NCI-H69 (cell line): ENCODE measurements at regions not wholly inside any gene's neighbourhood (a gene's known extent, or its start where the extent isn't known, plus 50 kb on each side); places are given as distances from the start of the nearest gene placed in this dataset.

Experiments
- DNase-seq: peaks from one replicate; lab custom pipeline; 2025; lab: John Stamatoyannopoulos, UW

- peak; percentile 92 for DNase-seq
Measured at GRCh38 chr6:131383421-131384411, 189.3 kb upstream of the ARG1 start.

GRCh38 chr6:131387562-131388447 lies 185.2 kb upstream of the ARG1 start:
- peak; percentile 58 for DNase-seq

DNA sequence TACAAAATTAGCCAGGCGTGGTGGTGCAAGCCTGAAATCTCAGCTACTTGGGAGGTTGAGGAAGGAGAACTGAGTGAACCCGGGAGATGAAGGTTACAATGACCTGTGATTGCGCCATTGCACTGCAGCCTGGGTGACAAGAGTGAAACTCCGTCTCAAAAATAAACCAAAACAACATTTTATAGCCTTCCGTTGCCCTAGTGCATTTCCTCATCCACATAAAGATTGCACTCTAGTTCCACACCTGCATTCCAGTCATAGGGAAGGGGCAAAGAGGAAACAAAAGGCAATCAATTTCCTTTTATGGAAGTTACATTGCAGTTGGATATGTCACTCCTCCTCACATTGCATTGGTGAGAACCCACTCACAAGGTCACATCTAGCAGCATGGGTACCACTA lies 182.7 kb upstream of the ARG1 start:
- DNase-seq: no peak

DNA sequence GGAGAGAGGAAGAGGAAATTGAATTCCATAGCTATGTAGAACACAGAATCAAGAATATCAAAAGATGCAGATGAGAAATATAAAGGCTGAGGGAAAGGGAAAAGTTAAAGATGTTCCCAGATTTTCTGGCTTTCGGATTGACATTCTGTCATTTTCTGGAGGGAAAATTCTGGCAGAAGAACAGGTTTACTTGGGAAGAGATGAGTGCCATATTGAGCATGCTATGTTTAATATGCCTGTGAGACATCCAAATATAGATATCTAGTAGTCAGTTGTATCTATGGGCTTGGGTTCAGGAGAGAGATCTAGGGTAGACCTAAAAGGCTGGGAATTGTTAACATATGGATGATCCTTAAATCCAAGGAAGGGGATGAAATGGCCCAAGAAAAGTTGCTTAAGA lies 181.9 kb upstream of the ARG1 start:
- DNase-seq: no peak

GRCh38 chr6:131393433-131393832 lies 179.6 kb upstream of the ARG1 start:
- DNase-seq: no peak

DNA sequence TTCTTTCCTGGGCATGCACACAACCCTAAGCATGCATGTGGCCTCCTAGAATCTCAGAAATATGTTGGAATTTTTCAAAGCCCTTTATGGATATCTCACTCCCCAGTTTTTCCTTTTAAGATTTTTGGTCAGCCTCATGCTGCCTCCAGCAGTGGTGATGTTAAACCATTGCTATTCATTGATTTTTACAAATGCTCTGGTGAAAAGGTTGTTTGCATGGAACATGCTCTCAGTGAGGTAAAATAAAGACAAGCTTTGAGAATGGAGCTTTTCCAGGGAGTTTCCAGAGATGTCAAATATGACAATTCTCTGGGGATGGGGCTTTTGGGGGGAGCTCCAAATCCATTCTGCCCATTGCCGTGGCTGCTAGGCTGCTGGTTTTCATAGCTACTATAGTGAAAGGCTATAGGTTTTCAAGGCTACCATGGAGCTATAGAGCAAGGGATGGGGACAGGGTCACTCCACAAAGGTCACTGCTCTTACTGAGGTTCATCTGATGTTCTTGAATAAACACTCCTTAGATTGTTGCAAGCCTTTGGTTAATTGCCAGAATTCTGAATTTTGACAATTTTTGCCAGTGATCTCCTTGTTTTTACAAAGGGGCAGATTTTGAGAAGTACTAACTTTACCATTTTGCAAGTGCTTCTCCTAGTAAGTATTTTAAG lies 178.1 kb upstream of the ARG1 start:
- DNase-seq: no peak

DNA sequence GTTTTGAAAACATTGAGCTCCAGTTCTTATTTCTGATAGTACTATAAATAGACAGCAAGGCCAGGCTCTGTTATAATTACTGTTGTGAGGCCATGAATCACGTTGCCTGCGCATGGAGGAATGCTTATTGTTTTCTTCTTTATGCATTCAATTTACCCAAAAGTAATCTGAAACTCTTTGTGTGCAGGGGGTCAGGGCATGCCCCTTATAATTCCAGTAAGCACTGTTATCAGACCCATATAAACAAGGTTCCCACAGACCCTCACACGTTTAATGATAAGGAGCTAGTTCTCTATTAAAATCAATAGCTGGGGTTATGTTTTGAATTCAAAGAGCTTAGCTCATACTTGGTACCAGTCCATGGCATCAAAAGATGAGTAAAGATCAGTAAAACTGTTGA lies 174.8 kb upstream of the ARG1 start:
- no peak for DNase-seq

DNA sequence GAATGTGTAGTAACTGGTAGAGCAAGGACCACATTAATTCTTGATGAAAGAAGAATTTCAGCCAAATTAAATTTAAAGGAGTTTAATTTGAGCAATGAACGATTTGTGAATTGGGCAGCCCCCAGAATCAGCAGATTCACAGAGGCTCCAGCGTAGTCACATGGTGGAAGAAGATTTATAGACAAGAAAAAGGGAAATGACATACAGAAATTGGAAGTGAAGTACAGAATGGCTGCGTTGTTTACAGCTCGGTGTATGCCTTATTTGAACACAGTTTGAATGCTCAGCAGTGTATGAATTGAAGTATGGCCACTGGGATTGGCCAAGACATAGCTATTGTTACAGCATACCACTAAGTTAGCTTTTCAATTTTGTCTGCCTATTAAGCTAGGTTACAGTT lies 173.6 kb upstream of the ARG1 start:
- no peak for DNase-seq

DNA sequence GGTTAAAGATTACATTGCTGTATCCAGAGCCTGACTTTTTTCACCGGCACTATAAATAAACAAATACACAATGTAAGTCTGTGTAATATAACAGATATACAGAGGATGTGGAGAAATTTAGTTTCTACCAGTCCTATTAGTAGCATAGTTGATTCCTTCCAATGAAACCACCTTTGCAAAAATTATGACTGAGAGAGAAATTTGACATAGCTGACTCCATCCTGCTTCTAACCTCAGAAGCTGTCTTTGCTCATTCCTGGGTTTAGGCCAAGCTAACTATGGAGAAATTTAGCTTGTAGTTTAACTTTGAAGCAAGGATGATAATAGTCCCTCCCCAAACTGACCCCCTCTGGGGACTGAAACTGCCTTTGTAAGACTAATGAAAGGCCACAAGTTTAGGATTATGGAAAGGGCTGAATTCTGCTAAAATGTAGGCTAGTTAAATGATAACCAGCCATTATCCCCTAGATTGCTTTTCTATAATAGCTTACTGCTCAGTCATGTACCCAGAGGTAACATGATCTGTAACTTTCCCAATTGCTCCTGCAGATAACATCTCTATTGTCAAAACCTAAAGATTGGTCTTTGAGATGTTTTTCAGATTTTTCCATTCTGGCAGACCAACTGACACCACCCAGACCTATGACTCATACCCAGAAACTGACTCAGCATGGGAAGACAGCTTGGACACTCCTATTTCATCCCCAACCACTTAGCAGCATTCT lies 172.8 kb upstream of the ARG1 start:
- DNase-seq: peak; percentile 73

DNA sequence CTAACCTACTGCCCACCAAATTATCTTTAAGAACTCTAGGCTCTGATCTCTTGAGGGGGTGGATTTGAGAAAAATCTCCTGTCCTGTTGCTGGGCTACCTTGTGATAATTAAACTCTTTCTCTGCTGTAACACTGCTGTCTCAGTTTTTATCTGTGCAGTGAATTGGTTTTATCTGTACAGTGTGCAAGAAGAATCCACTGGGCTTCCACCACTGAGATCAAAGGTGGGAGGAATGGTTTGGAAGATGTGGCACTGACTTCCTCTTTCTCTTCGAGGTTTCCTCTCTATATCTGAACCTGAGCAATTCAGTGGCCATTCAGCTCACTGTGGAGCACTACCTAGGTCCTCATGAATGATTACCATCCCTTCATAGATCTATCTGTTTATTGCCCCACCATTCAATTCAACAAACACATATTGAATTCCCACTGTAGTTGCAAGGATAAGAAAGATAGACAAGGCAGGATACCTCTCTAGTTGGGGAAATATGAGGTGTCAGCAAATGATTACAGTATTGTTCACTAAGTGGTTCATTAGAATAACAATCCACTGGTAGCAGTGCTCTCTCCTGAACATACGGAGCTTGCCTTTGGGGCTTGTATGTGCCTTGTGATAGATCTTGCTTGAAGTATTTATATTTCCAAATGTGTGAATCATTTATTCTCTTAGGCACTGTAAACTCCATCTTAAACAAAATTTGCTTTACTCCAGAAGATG lies 172.1 kb upstream of the ARG1 start:
- DNase-seq: no peak

DNA sequence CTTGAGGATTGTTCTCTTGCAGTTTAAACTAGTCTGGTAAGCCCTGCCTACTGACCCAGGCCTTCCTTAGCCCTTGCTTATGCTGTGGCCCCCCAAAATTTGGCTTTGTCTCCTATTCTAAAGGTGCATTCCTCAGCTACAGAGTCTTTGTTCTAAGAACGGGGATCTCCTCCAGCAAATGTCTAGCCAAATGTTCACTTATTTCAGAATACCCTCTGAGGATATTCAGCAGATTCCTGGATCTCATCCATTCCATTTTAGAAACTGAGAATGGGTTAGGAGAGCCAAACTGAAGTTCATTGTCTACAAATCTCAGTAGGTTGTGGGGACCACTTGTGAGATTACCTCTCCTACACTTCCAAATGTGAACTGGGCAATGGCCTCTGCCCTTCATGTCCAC lies 164.2 kb upstream of the ARG1 start:
- no peak for DNase-seq

DNA sequence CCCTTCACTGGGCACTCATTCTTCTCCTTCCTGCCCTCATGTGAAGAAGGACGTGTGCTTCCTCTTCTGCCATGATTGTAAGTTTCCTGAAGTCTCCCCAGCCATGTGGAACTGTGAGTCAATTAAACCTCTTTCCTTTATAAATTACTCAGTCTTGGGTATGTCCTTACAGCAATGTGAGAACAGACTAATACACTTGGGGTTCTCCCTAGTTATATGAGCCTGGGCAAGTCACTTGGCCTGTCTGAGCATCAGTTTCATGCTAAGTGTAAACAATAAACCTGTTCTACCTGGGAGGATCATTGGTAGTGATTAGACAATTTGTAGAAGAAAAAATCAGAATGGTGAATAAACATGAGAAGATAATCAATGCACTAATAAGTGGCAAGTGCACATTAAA lies 162.2 kb upstream of the ARG1 start:
- no peak for DNase-seq

- DNase-seq: no peak
Measured at GRCh38 chr6:131412960-131413830, 159.8 kb upstream of the ARG1 start.

DNA sequence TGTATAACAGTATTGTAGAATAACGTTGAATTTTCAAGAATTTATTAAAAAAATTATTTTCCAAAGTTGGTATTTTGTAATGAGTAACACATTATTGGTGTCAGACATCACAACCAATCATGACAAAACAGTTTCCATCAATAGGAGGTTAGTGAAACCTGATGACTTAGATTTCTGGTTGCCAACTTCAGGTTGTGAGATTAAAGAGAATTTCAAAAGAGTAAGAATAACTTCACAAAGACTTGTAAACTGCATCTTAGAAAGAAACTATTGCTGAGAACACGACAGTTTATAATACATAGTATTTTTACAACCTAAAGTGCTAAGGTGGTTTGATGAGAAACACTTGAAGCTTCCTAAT lies 159.2 kb upstream of the ARG1 start:
- DNase-seq: no peak

DNA sequence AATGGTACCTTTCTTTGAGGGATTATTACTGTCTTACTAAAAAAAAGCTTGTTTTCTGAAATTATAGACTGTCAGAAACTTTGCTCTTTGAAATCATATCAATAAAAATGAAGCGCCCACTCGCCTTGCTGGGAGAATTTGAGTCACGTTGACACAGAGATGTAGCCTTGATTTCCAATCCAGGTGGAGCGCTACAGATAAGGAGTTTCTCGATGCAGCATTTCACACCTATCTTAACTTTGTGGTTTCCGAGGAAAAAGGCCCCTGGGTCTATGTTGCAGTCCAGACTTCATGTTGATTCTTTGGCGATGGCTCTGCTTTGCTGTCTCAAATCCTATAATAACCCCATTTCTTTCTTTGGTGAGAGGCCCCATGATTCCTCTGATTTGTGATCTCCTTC lies 158.1 kb upstream of the ARG1 start:
- DNase-seq: no peak

DNA sequence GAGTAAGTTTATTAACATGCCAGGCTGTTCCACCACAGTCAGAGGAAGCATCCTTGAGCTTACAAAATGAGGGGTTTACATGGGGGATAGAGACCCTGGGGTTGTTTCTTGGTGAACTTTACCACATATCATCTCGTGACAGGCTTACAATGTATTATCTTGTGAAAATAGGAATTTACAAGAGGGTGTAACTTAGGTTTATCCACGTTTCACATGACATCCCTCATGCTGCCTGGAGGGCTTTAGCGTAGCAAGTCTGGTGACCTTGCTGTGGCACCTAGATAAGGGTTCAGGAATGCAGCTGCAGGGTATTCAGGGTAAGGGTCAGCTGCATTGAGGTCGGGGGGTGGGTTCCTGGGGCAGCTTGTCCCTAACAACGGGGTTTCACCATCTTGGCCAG lies 154.6 kb upstream of the ARG1 start:
- DNase-seq: no peak

DNA sequence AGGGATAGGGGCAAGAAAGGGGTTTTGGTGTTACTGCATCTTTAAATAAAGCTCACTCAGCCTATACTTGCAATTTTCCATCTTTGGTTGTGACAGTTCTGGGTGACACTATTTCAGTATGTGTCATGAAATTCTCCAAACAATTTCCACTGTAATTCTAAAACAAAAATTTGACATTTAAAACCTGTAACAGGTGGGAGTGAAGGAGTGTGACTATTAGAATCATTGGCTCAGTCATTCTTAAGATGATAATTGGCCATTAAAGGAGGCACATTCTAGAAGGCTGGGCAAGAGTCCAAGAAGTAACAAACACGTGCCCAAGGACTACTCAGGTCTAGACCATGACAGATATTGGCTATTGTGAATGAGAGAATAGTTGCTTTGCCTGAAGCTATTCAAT lies 153.3 kb upstream of the ARG1 start:
- peak; percentile 84 for DNase-seq

- no peak for DNase-seq
Measured at GRCh38 chr6:131424016-131424415, 149.0 kb upstream of the ARG1 start.

GRCh38 chr6:131424475-131424874 lies 148.6 kb upstream of the ARG1 start:
- DNase-seq: no peak

- DNase-seq: no peak
Measured at GRCh38 chr6:131427434-131428058, 145.5 kb upstream of the ARG1 start.
